ENCODE measurements at regions not wholly inside any gene's neighbourhood (a gene's known extent, or its start where the extent isn't known, plus 50 kb on each side); places are given as distances from the start of the nearest gene placed in this dataset.

DNA sequence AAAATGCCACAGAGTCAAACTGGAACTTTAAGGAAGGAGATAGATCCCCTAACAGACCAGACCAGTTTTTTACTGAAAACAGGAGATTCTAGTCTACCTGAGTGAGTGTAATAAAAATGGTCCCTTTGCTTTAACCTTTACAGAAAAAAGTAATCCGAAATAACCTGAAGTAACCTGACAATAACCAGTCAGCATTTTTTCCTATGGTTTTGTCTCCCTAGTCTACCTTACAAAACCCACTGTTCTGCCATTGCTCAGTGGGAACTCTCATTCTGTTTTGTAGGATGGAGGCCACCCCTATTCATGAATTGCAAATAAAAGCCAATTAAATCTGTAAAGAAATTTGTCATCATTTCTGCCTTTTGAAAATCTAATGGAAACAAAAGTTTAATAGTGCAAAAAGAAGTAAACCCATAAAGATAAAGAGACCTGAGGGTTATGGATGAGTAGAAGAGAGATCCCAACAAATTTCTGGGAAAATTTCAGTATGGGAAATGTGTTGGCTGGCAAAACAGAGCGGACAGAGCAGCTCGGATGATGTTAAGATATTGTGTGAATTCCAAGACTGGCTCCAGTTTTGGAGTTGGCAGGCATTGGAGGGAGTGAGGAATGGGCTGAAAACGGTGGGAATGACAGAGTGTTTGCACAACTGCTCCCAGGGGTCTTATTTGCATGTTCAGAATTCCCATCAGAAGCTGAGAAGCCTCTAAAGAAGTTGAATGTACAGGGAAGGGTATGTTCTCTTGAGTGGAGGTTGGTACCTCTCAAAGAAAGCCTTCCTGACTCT, 104.7 kb upstream of the RALGAPA2 start:
- no peak for DNase-seq (ENCODE audit: insufficient read length, low spot score, missing footprints)
- Histone ChIP-seq H3K27ac (ENCODE audit: low read depth, low read length) (no peak overlapping the region), H3K4me1 (ENCODE audit: insufficient read depth, low read length) (no peaks in the 10 kb centered on the region), H3K27me3 (ENCODE audit: insufficient read depth, low read length) (no peaks in the 10 kb centered on the region), H3K79me2 (ENCODE audit: insufficient read depth, low read length) (no peaks in the 10 kb centered on the region), H2AFZ (ENCODE audit: low read length) (no peak overlapping the region), H3K9me3 (ENCODE audit: low read depth, low read length) (no peaks in the 10 kb centered on the region), H3K4me2 (ENCODE audit: insufficient read depth, low read length) (no peak overlapping the region), H4K20me1 (ENCODE audit: insufficient read depth, low read length) (no peaks in the 10 kb centered on the region), H3K4me3 (ENCODE audit: insufficient read depth, low read length) (no peak overlapping the region), H3K36me3 (ENCODE audit: insufficient read depth, low read length) (no peaks in the 10 kb centered on the region)
- TF ChIP-seq, protein P1, sequence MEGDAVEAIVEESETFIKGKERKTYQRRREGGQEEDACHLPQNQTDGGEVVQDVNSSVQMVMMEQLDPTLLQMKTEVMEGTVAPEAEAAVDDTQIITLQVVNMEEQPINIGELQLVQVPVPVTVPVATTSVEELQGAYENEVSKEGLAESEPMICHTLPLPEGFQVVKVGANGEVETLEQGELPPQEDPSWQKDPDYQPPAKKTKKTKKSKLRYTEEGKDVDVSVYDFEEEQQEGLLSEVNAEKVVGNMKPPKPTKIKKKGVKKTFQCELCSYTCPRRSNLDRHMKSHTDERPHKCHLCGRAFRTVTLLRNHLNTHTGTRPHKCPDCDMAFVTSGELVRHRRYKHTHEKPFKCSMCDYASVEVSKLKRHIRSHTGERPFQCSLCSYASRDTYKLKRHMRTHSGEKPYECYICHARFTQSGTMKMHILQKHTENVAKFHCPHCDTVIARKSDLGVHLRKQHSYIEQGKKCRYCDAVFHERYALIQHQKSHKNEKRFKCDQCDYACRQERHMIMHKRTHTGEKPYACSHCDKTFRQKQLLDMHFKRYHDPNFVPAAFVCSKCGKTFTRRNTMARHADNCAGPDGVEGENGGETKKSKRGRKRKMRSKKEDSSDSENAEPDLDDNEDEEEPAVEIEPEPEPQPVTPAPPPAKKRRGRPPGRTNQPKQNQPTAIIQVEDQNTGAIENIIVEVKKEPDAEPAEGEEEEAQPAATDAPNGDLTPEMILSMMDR (IDR thresholded peaks at IDR 0.05; ENCODE audit: extremely low read depth, low read depth, low read length) = no peak

DNA sequence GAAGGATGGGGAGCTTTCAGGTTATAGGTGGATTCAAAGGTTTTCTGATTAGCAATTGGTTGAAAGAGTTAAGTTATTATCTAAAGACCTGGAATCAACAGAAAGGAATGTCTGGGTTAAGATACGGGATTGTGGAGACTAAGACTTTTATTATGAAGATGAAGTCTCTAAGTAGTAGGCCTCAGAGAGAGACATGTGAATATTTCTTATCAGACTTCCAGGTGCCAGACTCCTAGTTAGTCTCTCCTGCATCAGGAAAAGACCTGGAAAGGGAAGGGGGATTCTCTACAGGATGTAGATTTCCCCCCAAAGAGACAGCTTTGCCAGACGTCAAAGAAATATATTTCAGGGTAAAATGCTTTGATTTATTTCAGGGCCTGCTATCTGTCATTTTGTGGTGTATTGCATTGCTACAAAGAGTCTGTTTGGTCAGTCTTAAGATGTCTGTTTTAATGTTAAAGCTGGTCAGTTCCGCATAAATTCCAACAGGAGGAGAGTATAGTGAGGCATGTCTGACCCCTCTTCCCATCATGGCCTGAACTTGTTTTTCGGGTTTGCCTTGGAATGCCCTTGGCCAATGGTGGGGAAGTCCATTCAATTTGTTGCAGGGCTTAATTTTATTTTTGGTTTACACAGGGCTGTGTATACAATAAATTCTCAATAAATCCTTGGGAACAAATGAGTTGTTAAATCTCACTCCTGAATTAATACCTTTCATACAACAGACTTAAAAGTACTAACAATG, 103.4 kb upstream of the RALGAPA2 start:
- TF ChIP-seq, protein P1 (IDR thresholded peaks at IDR 0.05; ENCODE audit: extremely low read depth, low read depth, low read length) = no peak
- no peak for DNase-seq (ENCODE audit: insufficient read length, low spot score, missing footprints)
- Histone ChIP-seq H3K4me2 (ENCODE audit: insufficient read depth, low read length) (no peak overlapping the region), H3K4me3 (ENCODE audit: insufficient read depth, low read length) (no peak overlapping the region), H3K27me3 (ENCODE audit: insufficient read depth, low read length) (no peaks in the 10 kb centered on the region), H3K36me3 (ENCODE audit: insufficient read depth, low read length) (no peaks in the 10 kb centered on the region), H3K9me3 (ENCODE audit: low read depth, low read length) (no peaks in the 10 kb centered on the region), H3K79me2 (ENCODE audit: insufficient read depth, low read length) (no peaks in the 10 kb centered on the region), H3K27ac (ENCODE audit: low read depth, low read length) (no peak overlapping the region), H2AFZ (ENCODE audit: low read length) (no peak overlapping the region), H4K20me1 (ENCODE audit: insufficient read depth, low read length) (no peaks in the 10 kb centered on the region), H3K4me1 (ENCODE audit: insufficient read depth, low read length) (no peaks in the 10 kb centered on the region)

DNA sequence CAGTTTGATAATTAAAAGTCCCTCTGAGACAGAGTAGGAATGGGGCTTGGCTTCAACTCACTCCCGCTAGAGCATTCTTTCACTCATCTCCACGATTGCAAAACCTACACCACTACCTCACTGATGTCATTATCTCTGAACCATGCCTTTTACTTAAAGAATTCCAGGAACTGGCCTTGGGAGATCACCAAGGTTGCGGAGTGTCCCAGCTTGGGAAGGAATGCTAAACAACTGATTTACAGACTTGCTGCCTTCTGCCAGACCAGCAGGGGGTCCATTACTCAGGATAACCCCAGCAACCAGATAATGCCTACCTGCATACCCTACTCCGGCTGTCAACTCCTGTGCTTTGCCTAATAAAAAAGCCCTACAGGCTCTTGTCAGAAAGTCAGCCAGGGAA, 102.2 kb upstream of the RALGAPA2 start:
- TF ChIP-seq, protein P1 (IDR thresholded peaks at IDR 0.05; ENCODE audit: extremely low read depth, low read depth, low read length) = no peak
- DNase-seq (ENCODE audit: insufficient read length, low spot score, missing footprints) = no peak
- Histone ChIP-seq H3K36me3 (ENCODE audit: insufficient read depth, low read length) (no peaks in the 10 kb centered on the region), H3K4me3 (ENCODE audit: insufficient read depth, low read length) (no peak overlapping the region), H3K79me2 (ENCODE audit: insufficient read depth, low read length) (no peaks in the 10 kb centered on the region), H4K20me1 (ENCODE audit: insufficient read depth, low read length) (no peaks in the 10 kb centered on the region), H3K27ac (ENCODE audit: low read depth, low read length) (no peak overlapping the region), H3K4me2 (ENCODE audit: insufficient read depth, low read length) (no peak overlapping the region), H3K4me1 (ENCODE audit: insufficient read depth, low read length) (no peaks in the 10 kb centered on the region), H3K9me3 (ENCODE audit: low read depth, low read length) (no peaks in the 10 kb centered on the region), H2AFZ (ENCODE audit: low read length) (no peak overlapping the region), H3K27me3 (ENCODE audit: insufficient read depth, low read length) (no peaks in the 10 kb centered on the region)

DNA sequence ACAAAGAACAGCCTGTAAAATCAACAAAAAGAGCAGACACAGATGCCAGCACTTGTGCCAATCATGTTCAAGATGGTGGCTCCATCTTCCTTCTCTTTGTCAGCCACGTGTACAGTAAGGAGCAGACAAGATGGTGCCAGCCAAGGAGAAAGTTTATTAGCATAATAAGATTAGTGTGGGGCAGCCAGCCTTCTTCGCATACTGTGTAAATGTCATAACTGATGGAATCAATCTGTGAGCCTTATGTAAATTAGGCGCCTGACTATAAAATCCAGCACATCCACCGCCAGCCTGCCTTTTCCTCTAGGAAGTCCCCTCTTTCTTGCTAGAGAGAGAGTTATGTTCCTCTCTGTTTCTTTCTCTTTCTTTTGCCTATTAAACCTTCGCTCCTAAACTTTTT, 99.7 kb upstream of the RALGAPA2 start:
- no peaks in the 10 kb centered on the region for H3K36me3 ChIP-seq (ENCODE audit: insufficient read depth, low read length)
- H4K20me1 ChIP-seq (ENCODE audit: insufficient read depth, low read length) = no peaks in the 10 kb centered on the region
- TF ChIP-seq, protein P1 (IDR thresholded peaks at IDR 0.05; ENCODE audit: extremely low read depth, low read depth, low read length) = no peak
- H3K4me1 ChIP-seq (ENCODE audit: insufficient read depth, low read length) = no peaks in the 10 kb centered on the region
- no peak overlapping the region for H3K27ac ChIP-seq (ENCODE audit: low read depth, low read length)
- DNase-seq (ENCODE audit: insufficient read length, low spot score, missing footprints) = no peak
- no peak overlapping the region for H2AFZ ChIP-seq (ENCODE audit: low read length)
- no peaks in the 10 kb centered on the region for H3K27me3 ChIP-seq (ENCODE audit: insufficient read depth, low read length)
- no peak overlapping the region for H3K4me2 ChIP-seq (ENCODE audit: insufficient read depth, low read length)
- no peaks in the 10 kb centered on the region for H3K9me3 ChIP-seq (ENCODE audit: low read depth, low read length)
- H3K4me3 ChIP-seq (ENCODE audit: insufficient read depth, low read length) = no peak overlapping the region
- no peaks in the 10 kb centered on the region for H3K79me2 ChIP-seq (ENCODE audit: insufficient read depth, low read length)

Measured in osteoblast (primary cell).